GM12872 (cell line): ENCODE measurements at regions not wholly inside any gene's neighbourhood (a gene's known extent, or its start where the extent isn't known, plus 50 kb on each side); places are given as distances from the start of the nearest gene placed in this dataset.

ENCODE experiments used
- CTCF ChIP-seq: IDR thresholded peaks from 3 replicates; pipeline ENCODE4 v1.5.1; 2011; ENCODE audit warnings: low read depth, mild to moderate bottlenecking, low read length, moderate library complexity; ENCODE audit not compliant: insufficient read depth

- no peak for TF ChIP-seq CTCF
Observed at GRCh38 chr2:176388861-176389260, 119.6 kb downstream of the MTX2 start.

DNA sequence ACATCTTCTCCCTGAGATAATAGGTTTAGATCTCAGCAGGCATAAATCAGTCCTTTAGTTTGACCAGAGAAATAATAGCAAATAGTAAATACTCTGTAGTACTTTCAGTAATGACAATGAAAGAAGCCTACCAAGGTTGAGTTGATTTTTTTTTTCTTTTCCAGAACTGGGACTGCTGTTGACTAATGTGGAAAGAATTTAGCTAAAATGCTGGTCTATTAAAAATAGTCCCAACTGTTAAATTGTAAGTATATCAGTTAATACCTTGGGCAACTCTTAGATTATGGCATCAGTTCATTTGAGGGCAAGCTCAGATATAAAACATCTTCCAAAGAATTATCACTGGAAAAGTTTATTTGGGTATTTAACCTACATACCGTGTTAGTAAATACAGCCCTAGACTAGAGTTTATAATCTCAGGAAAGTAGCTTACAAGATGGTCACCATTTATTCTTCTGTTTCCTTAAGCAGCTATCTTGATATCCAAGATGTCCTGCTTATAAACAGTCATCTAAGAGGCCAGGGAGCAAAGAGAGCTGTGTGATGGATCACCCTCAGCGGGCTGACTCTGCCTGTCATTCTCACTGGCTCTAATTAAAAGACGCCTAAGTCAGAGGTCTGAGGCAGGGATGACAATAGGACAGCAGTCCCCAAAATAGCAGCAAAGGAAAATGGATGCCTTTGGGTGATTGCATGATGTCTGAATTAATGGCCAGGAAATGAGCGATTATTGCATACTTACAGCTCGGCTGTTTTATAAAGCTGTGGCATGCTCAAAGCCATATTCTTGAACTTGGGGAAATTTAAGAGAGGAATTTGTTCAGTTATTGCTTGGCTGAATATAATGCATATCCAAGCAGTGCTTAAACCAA, 121.3 kb downstream of the MTX2 start:
- no peak for TF ChIP-seq CTCF

DNA sequence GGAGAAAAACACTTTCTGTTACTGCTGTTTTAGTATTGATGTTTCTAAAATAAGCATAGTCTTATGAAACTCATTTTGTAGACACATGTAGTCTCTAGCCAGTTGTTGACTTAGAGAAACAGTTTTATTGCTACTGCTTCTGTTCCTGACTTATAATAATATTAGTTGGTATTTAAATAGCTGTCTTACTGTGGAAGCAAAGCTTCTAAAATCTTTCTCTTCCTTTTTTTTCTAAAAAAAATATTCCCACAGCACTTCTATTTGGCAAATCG, 121.8 kb downstream of the MTX2 start:
- TF ChIP-seq CTCF: no peak

- no peak for TF ChIP-seq CTCF
Observed at GRCh38 chr2:176392249-176392648, 123.0 kb downstream of the MTX2 start.

DNA sequence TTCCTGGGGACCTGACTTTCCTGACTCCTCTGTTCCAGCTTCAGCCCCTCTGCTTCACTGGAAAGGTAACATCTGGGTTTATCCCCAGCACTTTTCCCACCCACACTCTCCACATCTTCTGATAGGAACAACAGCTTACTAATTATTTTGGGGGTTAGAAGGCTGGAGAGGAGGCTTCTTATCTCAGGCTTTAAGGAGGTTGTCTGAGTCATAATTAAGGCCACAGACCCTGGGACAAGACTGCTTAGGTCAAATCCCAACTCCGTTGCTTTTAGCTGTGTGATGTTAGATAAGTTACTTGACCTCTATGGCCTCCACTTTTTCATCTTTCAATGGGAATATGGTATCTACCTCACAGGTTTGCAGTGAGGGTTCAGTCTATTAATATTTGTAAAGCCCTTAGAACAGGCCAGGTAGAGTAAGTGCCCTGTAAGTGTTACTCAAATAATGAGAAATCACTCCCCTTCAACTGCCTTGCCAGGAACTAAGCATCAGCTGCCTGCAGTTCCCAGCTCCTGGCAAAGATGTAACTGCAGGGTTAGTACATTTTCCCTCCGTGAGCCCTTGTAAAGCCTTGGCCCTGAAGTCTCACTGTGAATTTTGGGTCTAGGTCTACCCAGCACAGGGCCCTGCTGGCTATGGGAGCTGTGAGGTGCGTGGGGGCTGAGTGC, 123.6 kb downstream of the MTX2 start:
- TF ChIP-seq CTCF: no peak

GRCh38 chr2:176395273-176395854, 126.1 kb downstream of the MTX2 start:
- no peak for TF ChIP-seq CTCF

- TF ChIP-seq CTCF: no peak
Observed at GRCh38 chr2:176398243-176399073, 129.2 kb downstream of the MTX2 start.
